NCI-H2029 (cell line): ENCODE measurements at regions not wholly inside any gene's neighbourhood (a gene's known extent, or its start where the extent isn't known, plus 50 kb on each side); places are given as distances from the start of the nearest gene placed in this dataset.
"Not testable (repeated sequence)": the region's sequence is repeated elsewhere in the genome, so short reads cannot be mapped to it uniquely, and the experiment has no call there.

Experiments used
- DNase-seq: peaks from one replicate; lab custom pipeline; 2025; lab: John Stamatoyannopoulos, UW

DNA sequence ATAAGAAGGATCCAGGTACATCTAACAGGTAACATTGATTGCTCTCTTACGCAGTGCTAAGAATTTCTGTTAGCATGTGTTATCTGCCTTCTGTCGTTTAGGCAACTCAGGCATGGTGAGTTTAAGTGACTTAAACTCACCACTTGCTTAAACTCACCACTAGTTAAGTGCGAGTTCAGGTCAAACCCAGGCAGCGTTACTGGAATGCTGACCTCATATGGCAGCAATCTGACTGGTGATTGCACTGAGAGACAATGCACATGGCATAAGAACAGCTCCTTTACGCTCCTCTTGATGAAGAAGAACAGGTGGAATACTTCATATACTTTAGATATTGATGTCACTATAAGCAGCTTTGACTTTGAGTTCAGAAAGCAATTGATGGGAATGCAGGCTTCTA, 954.1 kb downstream of the SOCS6 start:
- no peak for DNase-seq

DNA sequence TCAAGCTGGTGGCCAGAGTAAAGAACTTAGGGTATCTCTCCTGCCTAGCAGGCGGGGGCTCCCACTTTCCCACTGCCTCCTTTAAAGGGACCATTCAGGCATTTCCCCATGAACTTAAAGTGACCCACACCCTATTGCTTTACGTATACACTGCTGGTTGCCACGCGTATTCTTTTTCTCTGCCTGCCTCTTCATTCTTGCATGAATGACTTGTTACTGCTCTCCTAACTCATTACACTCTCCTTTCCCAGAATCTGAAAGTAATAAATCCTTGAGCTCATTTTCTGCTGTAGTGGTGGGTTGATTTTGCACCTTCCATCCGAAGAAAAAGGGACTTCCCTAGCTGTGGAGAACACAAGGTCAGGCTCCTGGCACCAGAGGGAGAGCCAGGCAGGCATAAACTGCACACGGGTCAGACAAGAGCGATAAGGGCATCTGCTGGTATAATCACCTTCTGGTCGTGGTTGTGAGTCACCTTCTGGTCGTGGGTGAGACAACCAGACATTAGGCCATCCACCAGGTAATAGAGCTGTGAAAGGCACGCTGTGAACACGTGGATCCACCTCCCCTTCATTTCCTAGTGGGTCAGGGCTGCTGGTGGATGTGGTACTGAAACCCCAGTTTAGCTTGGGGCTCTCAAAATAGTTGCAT, 950.3 kb downstream of the SOCS6 start:
- no peak for DNase-seq

DNA sequence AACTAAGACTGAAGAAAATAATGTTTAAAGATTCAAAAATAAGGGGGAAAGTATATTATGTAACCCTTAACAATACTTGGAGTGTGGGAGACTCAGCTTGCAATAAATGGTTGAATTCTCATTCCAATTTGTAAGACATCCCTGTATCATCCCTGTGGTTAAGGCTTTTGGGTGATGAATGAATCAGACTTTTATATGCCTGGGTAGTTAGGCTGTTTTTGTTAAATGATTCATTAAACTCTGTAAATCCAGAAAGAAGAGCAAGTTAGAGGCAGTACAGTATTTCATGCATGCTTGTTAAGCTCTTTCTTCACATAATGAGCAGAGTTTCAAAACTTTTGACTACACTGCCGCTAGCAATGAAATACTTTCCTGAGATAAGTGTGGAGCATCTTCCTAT, 948.8 kb downstream of the SOCS6 start:
- DNase-seq: no peak

DNA sequence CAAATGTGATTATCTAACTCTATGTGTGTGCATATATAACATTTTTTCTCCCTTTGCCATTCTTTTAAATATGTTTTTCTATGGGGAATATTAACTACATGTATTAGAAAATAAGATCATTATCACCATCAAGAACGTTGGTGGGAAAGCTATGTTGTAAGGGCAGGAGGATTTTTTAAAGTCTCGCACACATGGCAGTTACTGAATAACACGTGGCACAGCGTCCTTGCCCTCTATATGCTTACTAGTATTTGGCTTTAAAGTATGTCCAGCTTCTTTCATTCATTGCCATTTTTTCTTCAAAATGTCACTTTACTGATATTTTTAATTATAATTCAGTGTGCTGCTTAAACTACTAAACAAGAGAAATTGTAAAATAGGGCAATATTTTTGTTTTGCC, 944.3 kb downstream of the SOCS6 start:
- DNase-seq: no peak

DNA sequence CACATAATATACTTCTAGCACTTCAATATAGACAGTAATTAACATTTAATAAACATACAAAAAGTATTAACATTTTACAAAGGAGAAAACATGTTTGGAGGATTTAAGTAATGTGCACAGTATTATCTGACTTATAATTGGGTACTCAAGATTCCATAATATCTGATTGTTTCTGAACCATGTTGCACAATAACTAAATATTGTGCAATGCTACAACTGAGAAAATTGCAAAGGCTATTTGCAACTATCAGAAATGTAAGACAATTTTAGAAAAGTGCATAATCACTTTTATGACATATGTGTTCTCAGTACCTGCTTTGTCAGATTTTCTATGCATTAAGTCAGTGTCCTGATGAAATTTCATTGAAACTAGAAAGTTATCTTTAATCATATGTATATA, 934.6 kb downstream of the SOCS6 start:
- DNase-seq: no peak

DNA sequence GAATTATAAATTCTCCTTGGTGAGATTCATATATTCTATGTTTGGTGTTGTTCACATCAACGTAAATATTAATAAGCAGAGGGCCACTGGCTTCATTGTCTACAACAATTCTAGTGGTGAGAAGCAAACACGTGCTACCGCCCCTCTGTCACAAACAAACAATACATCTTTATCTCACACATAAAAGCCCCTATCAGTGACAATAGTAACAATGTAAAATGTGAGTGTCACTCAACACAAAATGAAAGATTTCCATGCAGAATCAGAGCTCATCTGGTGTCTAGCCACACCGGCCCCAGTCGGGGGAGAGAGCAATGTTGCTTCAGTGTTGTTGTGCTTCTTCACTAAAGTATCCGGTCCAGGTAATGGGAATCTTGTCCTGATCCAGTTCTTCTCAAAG, 932.6 kb downstream of the SOCS6 start:
- no peak for DNase-seq

DNA sequence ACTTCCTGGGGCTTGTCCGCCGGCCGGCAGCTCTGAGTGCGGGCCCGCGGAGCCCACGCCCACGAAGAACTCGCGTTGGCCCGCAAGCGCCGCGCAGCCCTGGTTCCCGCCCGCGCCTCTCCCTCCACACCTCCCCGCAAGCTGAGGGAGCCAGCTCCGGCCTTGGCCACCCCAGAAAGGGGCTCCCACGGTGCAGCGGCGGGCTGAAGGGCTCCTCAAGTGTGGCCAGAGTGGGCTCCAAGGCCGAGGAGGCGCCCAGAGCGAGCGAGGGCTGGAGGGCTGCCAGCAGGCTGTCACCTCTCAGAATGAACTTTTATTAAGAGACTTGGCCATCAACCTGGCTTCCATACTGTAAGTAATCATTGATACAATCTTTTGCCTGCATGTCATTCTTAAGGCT, 923.9 kb downstream of the SOCS6 start:
- DNase-seq: not testable (repeated sequence)

DNA sequence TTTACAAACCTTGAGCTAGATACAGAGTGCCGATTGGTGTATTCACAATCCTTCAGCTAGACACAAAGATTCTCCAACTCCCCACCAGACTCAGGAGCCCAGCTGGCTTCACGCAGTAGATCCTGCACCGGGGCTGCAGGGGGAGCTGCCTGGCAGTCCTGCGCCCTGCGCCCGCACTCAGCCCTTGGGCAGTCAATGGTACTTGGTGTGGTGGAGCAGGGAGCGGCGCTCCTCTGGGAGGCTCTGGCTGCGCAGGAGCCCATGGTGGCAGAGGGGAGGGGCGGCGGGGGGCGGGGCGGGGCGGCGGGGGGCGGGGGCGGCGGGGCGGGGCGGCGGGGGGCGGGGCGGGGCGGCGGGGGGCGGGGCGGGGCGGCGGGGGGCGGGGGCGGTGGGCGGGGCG, 923.4 kb downstream of the SOCS6 start:
- no peak for DNase-seq

DNA sequence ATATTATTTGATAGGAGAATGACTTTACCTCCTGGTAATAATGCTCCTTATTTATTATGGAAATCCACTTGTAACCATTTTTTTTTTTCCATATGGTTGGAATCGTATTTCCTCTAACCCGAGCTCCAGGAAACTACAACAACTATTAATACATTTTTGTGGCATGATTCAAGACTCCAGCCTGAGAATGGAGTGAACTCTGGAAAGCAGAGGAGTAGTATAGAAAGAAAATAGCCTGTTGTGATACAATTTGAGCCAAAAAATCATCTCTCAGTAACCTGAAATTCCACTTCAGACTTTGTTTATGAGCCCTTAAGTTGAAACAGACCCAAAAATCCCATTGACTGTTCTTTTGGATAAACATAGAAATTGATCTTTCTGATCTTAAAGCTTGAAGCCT, 921.1 kb downstream of the SOCS6 start:
- no peak for DNase-seq

DNA sequence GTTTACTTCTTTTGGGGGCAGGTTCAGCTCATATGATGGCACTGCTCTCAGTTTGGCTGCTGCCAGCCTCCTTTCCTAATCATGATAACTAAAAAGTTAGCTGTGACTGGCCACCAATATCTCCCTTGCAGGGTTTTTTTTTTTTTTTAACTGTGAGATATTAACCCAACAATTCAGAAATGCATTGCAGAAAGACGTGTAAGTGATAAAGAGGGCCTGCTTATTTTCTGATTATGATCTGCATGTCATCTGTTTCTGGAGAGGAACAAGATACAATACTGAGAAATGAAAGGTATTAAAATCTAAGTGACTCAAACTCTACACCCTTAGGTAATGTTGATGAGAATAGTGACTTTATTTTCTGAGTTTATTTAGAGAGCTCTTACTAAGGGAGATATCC, 905.6 kb downstream of the SOCS6 start:
- DNase-seq: no peak

DNA sequence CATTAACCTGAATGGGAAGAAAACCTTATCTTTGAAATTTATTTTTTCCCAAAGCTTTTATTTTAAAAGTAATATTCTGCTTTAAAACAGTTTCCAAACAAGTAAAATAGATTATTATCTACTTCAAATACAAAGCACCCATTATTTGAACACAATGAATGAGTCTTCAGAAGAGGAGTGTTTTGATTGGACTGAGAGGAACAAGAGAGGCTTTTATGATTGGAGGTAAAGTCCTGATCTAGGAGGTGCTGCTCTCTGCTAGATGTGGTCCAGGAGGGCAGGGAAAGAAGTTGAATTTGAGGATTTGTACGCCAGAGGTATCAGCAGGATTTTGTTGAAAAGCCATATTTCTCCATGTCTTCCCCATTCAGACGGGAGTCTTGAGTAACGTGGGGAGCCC, 900.7 kb downstream of the SOCS6 start:
- no peak for DNase-seq

DNA sequence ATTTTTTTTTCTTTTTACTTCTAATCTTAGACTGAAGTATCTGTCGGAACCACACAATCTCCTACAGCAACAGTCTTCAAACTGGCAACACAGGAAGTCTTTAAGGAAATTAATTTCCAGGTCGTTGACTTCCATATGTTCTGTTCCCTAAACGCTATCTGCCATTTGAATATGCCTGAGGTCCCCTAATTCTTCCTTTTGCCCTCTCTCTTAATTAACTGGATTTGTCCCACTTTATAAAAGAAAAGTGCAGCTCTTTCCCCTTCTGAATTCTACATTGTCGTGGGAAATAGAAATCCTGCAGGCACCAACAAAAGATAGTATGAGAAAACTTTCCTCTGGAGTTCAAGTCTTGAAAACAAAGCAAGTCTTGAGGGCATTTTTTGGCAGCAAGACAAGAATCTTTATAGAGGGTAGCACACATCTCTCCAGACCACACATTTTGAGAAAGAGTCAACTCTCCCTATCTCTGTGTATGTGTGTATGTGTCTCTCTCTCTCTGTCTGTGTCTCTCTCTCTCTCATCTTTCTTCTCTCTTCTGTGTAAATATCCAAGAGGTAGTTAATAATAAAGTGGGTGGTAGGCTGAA, 879.8 kb downstream of the SOCS6 start:
- no peak for DNase-seq

DNA sequence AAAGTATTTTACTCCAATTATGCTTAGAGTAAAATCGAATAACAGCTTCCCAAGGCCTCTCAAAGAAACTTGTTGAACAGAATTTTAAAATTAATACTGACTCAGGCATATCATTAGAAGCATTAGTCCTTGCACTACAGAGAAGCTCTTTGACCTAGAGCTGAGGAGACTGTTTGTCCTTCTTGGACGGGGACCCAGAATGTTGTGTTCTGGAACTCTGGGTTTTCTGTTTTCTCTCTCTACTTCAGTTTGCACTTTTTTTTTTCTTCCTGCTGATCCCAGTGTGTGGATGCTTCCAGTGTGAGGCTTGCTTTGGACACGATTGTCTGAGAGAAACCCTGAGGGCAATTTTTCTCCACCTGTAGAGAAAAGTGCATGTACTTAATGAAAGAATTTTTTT, 847.6 kb downstream of the SOCS6 start:
- no peak for DNase-seq

DNA sequence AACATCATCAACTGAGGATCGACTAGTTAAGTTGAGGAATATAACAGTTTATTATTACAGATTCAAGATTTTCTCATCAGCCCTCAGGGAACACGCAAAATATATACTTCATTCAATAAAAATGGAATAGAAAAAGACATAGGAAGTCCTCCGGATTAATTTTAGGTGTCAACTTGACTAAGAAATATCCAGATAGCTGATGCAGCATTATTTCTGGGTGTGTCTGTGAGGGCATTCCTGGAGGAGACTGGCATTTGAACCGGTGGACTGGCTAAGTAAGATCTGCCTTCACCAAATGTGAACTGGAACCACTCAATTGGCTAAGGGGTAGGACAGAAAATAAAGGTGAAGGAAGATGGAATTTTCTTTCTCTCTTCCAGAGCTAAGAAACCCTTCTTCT, 845.3 kb downstream of the SOCS6 start:
- no peak for DNase-seq

DNA sequence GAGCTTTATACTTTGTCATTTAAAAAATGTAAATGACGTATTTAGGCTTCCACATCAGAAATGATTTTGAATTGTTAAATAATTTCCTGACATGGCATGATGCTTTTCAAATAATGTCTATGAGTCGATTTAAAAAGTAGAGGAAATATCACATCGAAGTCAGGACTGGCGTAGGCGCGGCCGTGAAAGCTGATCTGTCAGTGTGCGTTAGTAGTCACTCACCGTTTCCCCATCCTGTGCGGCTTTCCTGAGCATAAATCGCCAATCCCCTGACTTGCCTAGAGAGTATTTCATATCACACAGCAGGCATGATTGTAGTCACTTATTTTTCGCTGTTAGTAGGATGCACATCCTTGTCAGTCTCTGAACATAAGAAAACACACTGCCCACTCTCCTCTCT, 843.1 kb downstream of the SOCS6 start:
- no peak for DNase-seq

DNA sequence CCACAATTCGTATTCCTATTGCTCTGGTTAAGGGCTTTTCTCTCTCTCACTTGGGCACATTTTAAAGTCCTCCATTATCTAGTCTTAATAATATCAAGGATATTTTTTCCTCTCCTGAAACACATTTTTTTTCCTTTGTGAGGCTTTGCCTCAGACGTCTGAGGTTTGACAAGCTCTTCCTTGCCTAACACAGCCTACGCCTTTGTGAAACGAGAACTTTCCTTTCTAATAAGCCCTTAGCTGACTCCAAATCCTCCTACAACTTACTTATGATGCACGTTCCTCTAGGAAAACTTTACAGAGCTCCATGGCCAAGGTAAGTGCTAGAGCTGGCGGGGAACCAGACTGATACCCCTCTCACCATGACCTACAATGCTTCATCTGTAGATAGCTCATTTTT, 841.5 kb downstream of the SOCS6 start:
- no peak for DNase-seq

DNA sequence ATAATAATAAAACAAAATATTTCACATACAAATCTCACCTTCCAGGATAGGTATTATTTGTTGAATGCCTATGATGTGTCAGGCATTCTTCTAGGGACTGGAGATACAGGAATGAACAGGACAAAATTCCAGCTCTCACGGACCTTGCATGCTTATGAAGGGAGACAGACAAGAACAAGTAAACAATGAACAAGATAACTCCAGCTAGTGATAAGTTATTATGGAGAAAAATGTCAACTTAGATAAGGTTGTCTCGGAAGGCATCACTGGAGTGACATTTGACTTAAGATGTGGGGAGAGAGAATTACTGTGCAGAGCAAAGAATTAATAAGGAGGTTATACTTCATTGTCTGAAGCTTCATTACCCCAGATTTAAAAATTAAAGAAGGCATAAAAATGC, 836.7 kb downstream of the SOCS6 start:
- DNase-seq: no peak

DNA sequence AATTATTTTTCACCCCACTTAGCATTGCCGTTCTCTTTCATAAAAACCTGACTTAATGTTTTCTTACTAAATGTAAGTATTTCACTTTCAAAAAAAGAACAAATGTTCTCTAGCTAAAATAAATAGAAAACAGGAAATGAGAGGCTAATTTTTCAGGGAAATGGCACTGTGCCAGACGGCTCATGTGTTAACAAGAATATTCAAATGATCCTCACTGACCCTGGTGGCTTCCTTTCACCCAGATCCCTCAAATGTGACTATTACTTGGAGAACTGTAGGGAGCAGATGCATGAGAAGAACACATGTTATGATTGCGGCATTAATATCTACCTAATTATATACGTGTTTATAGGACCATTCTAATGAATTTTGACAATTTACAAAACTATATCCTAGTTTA, 827.7 kb downstream of the SOCS6 start:
- peak; percentile 15 for DNase-seq

DNA sequence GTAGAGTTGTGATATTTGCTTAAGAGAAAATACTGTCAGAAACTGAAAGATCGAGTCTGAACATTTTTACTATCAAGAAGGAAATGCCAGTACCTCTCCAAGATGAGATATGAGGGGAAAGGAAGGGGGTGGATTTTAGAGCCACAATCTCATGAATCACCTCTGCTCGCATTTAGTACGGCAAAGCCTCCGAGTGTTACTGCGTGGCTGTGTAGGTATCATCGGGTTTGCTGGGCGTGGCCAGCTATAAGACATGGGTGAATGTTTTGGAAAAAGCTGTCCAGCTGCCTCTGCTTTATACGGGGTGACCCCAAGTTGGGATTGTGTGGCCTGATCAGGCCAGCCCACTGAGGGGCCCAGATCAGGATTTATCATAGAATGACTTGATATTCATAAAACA, 826.4 kb downstream of the SOCS6 start:
- no peak for DNase-seq

DNA sequence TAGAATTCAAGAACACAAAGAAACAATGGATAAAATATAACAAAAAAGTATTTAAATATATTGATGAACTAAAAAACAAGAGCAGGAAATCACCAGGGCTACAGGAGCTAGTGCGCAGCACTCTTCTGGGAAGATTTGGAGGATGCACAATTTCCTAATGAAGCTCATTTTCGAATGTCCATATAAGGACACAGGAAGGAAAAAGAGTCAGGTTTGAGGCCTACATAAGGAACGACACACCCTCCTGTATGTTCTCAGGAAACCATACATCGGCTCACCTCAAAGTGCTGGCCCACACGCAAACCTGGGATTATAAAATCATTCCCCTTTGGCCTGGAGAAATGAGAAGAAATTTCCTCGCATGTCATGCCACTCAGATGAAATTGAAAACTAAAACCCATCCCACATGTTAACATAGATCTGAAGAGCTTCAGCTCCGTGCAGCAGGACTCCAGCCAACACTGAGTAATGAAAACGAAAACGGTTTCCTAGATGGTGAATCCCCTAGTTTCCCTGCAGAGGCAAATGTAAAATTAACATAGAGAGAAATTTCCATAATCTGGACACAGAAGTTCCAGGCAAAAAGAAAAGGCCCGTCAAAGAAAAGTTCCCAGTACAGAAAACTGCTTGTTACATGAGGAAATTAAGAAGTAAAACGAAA, 825.8 kb downstream of the SOCS6 start:
- DNase-seq: no peak

DNA sequence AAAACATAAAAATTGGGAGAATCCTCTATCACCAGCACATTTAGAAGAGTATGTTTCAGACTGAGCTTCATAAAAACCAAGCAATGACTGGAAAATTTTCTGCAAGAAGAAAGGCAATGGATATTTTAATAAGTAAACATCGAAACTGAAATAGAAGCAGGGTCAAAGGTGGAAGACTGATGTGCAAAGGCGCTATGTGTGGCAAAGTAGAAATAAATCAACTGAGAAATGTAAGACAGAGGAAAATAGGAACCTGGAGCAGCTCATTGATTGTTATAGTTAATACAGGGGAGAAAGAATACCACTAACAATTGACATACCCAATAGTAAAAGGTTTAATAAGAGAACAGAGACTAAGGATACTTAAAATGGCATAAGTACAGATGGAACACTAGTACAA, 818.4 kb downstream of the SOCS6 start:
- no peak for DNase-seq

DNA sequence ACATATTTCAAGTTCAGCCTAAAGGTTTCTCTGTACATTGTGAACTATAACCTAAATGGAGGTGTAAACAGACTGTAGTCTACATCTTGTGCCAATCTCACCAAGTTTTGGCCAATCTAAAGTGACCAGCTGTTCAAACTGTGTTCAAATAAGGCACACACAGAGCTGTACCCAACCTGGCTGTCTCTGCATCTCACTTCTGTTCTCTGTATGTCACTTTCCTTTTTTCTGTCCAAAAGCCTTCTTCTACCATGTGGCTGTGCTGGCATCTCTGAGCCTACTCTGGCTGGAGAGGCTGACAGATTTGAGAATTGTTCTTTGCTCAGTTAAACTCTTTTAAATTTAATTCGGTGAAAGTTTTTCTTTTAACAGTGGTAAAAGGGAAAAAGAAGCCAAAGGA, 817.9 kb downstream of the SOCS6 start:
- no peak for DNase-seq

DNA sequence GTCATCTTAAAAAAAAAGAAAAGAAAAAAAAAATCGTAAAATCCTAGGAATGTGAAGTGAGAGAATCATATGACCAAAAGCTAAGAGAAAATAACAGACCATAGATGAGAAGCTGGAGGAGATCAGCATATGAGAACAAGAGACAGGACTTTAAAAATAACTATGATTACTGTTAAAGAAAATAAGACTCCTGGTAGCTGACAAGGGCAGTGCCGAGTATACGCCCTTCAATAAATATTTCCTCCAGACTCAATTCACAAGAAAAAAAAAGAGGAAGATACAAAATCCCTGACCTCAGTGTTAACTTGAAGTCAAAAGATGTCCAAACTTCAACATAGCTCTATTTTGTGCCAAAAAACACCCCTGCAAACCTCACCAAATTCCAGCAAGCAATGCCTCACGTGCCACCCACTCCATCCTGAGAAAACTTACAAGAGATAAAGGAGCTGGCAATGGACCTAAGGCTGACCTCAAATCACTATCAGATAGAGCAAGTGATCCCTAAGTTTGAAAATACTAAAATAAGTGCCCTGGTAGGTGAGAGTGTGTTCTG, 817.2 kb downstream of the SOCS6 start:
- no peak for DNase-seq
